DOHH2 (cell line): ENCODE measurements at regions not wholly inside any gene's neighbourhood (a gene's known extent, or its start where the extent isn't known, plus 50 kb on each side); places are given as distances from the start of the nearest gene placed in this dataset.

Experiments
- H3F3A ChIP-seq: fragments of 200-600 bp; sonication (generic), shearing (Covaris generic); 2 replicates; pipeline ENCODE4 v1.6.0; 2016; ENCODE audit warnings: antibody characterized with exemption, mild to moderate bottlenecking; ENCODE audit not compliant: control insufficient read depth, insufficient read depth
- H3K27ac ChIP-seq: fragments of 200-600 bp; sonication (generic); 2 replicates; pipeline ENCODE4 v1.5.1; 2014; ENCODE audit warnings: low read depth, mild to moderate bottlenecking, low read length, moderate library complexity
- H3K27me3 ChIP-seq: fragments of 200-600 bp; sonication (generic); 2 replicates; pipeline ENCODE4 v1.6.1; 2014; ENCODE audit warnings: mild to moderate bottlenecking, low read length, mixed read lengths; ENCODE audit not compliant: control insufficient read depth
- H3K36me3 ChIP-seq: fragments of 200-600 bp; sonication (generic); 2 replicates; pipeline ENCODE4 v1.6.1; 2014; ENCODE audit warnings: mild to moderate bottlenecking, low read length, moderate library complexity, mixed read lengths; ENCODE audit not compliant: control insufficient read depth
- H3K4me1 ChIP-seq: fragments of 200-600 bp; sonication (generic); 2 replicates; pipeline ENCODE4 v1.6.1; 2014; ENCODE audit warnings: mild to moderate bottlenecking, low read length, mixed read lengths; ENCODE audit not compliant: control insufficient read depth
- H3K4me2 ChIP-seq: fragments of 200-600 bp; sonication (generic); 2 replicates; pipeline ENCODE4 v1.6.0; 2014; ENCODE audit warnings: mild to moderate bottlenecking, low read length, moderate library complexity
- H3K4me3 ChIP-seq: fragments of 200-600 bp; sonication (generic); 2 replicates; pipeline ENCODE4 v1.5.1; 2014; ENCODE audit warnings: mild to moderate bottlenecking, low read length, mixed read lengths
- H3K79me2 ChIP-seq: fragments of 200-600 bp; sonication (generic); 2 replicates; pipeline ENCODE4 v1.6.1; 2014; ENCODE audit warnings: mild to moderate bottlenecking, low read length, mixed read lengths; ENCODE audit not compliant: control insufficient read depth
- H3K9me2 ChIP-seq: fragments of 200-600 bp; sonication (generic); replicated peaks from 2 replicates; pipeline ENCODE4 v1.6.1; 2014; ENCODE audit warnings: mild to moderate bottlenecking, low read length, mixed read lengths; ENCODE audit not compliant: control insufficient read depth
- H3K9me3 ChIP-seq: fragments of 200-600 bp; sonication (generic); 2 replicates; pipeline ENCODE4 v1.6.1; 2014; ENCODE audit warnings: antibody characterized with exemption, low read length, mixed read lengths; ENCODE audit not compliant: control insufficient read depth, insufficient read depth
- H4K20me1 ChIP-seq: fragments of 200-600 bp; sonication (generic); 2 replicates; pipeline ENCODE4 v1.6.0; 2014; ENCODE audit warnings: low read depth, mild to moderate bottlenecking, antibody characterized with exemption, low read length, moderate library complexity; ENCODE audit not compliant: control insufficient read depth, insufficient read depth
- CTCF ChIP-seq: fragments of 200-600 bp; sonication (generic); IDR thresholded peaks from one replicate; pipeline ENCODE4 v1.5.1; 2014; ENCODE audit warnings: antibody characterized with exemption, mild to moderate bottlenecking, low read depth, low read length; ENCODE audit not compliant: poor library complexity, severe bottlenecking
- EZH2phosphoT487 ChIP-seq: fragments of 200-600 bp; sonication (generic); IDR thresholded peaks from 2 replicates; pipeline ENCODE4 v1.6.1; 2017; ENCODE audit warnings: borderline replicate concordance, mild to moderate bottlenecking, antibody characterized with exemption, low read length, moderate library complexity, mixed read lengths

- Histone ChIP-seq H3K27ac (no peak overlapping the region), H3K79me2 (no peaks in the 10 kb centered on the region), H3K4me3 (no peak overlapping the region), H3K27me3 (no peaks in the 10 kb centered on the region), H3F3A (no peaks in the 10 kb centered on the region), H3K4me1 (no peaks in the 10 kb centered on the region), H3K4me2 (no peak overlapping the region), H3K9me3 (no peaks in the 10 kb centered on the region), H4K20me1 (no peaks in the 10 kb centered on the region), H3K36me3 (no peaks in the 10 kb centered on the region), H3K9me2 (no peaks in the 10 kb centered on the region)
- no peak for TF ChIP-seq CTCF
- no peak for TF ChIP-seq EZH2phosphoT487
These were observed 1682.2 kb upstream of the TMEFF2 start for GRCh38 chr2:193876980-193877379.

GRCh38 chr2:193869564-193869963 lies 1674.8 kb upstream of the TMEFF2 start:
- TF ChIP-seq EZH2phosphoT487 (no peak), CTCF (no peak)
- H3K4me2 ChIP-seq, result no peak overlapping the region

GRCh38 chr2:193868833-193869232 lies 1674.1 kb upstream of the TMEFF2 start:
- H3K27me3 ChIP-seq, result no peaks in the 10 kb centered on the region

More at GRCh38 chr2:193869564-193869963, 1674.8 kb upstream of the TMEFF2 start:
- H3K27ac ChIP-seq, result no peak overlapping the region
- no peaks in the 10 kb centered on the region for H3K4me1 ChIP-seq
- no peaks in the 10 kb centered on the region for H3K79me2 ChIP-seq
- no peaks in the 10 kb centered on the region for H3K27me3 ChIP-seq
- no peaks in the 10 kb centered on the region for H3K9me2 ChIP-seq
- H3K36me3 ChIP-seq, result no peaks in the 10 kb centered on the region
- H3F3A ChIP-seq, result no peaks in the 10 kb centered on the region
- H3K9me3 ChIP-seq, result no peaks in the 10 kb centered on the region
- H3K4me3 ChIP-seq, result no peak overlapping the region
- no peaks in the 10 kb centered on the region for H4K20me1 ChIP-seq

More at GRCh38 chr2:193868833-193869232, 1674.1 kb upstream of the TMEFF2 start:
- H3K27ac ChIP-seq, result no peak overlapping the region
- no peaks in the 10 kb centered on the region for H3F3A ChIP-seq
- TF ChIP-seq EZH2phosphoT487 (no peak), CTCF (no peak)
- H3K4me1 ChIP-seq, result no peaks in the 10 kb centered on the region
- H3K79me2 ChIP-seq, result no peaks in the 10 kb centered on the region
- H3K36me3 ChIP-seq, result no peaks in the 10 kb centered on the region
- H3K4me3 ChIP-seq, result no peak overlapping the region
- H4K20me1 ChIP-seq, result no peaks in the 10 kb centered on the region
- no peaks in the 10 kb centered on the region for H3K9me3 ChIP-seq
- no peak overlapping the region for H3K4me2 ChIP-seq
- H3K9me2 ChIP-seq, result no peaks in the 10 kb centered on the region
